SK-N-SH (cell line): ENCODE measurements at regions not wholly inside any gene's neighbourhood (a gene's known extent, or its start where the extent isn't known, plus 50 kb on each side); places are given as distances from the start of the nearest gene placed in this dataset.
"Not testable (repeated sequence)": the region's sequence is repeated elsewhere in the genome, so short reads cannot be mapped to it uniquely, and the experiment has no call there.

ENCODE experiments used
- CTCF ChIA-PET: fragments of 300-600, 350-600 bp; formaldehyde crosslinking; extraction: SDS; loops from one replicate; lab custom pipeline; 2021; lab: Yijun Ruan, JAX
- POLR2A ChIA-PET: fragments of 350-600 bp; sonication (Branson Sonifier 250); formaldehyde crosslinking; extraction: SDS; loops from one replicate; lab custom pipeline; 2020; ENCODE audit warnings: antibody characterized with exemption, inconsistent platforms; lab: Yijun Ruan, JAX
- DNase-seq: peaks from one replicate; pipeline ENCODE4 v3.0.0; 2012
- H2AFZ ChIP-seq: fragments of 200-600 bp; sonication (generic); 2 replicates; pipeline ENCODE4 v1.8.1; 2016; ENCODE audit warnings: antibody characterized with exemption, mild to moderate bottlenecking, low read depth
- H3F3A ChIP-seq: fragments of 200-600 bp; sonication (generic); replicated peaks from 2 replicates; pipeline ENCODE3; 2016; ENCODE audit warnings: antibody characterized with exemption, mild to moderate bottlenecking; ENCODE audit not compliant: insufficient read depth
- H3K27ac ChIP-seq, 2 experiments: fragments of 200-500 bp in 1 of 2; fragments of 200-600 bp in 1 of 2; sonication (Bioruptor generic) in 1 of 2; sonication (generic), shearing (Covaris generic) in 1 of 2; 2 replicates each; pipeline versions ENCODE4 v1.5.1 to v1.6.1; 2014 to 2016; ENCODE audit warnings: low read depth in 2 of 2, inconsistent platforms in 1 of 2, low read length in 1 of 2, mild to moderate bottlenecking in 1 of 2, mixed read lengths in 1 of 2
- H3K27me3 ChIP-seq: fragments of 200-600 bp; sonication (generic), shearing (Covaris generic); 2 replicates; pipeline ENCODE4 v1.6.1; 2016; ENCODE audit warnings: mixed run types; ENCODE audit not compliant: insufficient read depth
- H3K36me3 ChIP-seq, 2 experiments: fragments of 200-500 bp in 1 of 2; fragments of 200-600 bp in 1 of 2; sonication (Bioruptor generic) in 1 of 2; sonication (generic) in 1 of 2; replicated peaks in 1 of 2; 2 replicates each; pipeline versions ENCODE3 to v1.5.1; 2014 to 2016; ENCODE audit warnings: low read length in 1 of 2, mild to moderate bottlenecking in 1 of 2; ENCODE audit not compliant: insufficient read depth in 2 of 2, control insufficient read depth in 1 of 2
- H3K4me1 ChIP-seq, 2 experiments: fragments of 200-500 bp in 1 of 2; fragments of 200-600 bp in 1 of 2; sonication (Bioruptor generic) in 1 of 2; sonication (generic), shearing (Covaris generic) in 1 of 2; 2 replicates each; pipeline versions ENCODE4 v1.5.1 to v1.6.1; 2014 to 2016; ENCODE audit warnings: low read depth in 1 of 2, low read length in 1 of 2, mixed run types in 1 of 2; ENCODE audit not compliant: insufficient read depth in 2 of 2, control insufficient read depth in 1 of 2
- H3K4me2 ChIP-seq: fragments of 200-600 bp; sonication (generic), shearing (Covaris generic); 2 replicates; pipeline ENCODE4 v1.6.1; 2017; ENCODE audit warnings: mixed run types
- H3K4me3 ChIP-seq, 2 experiments: fragments of 200-500 bp in 1 of 2; fragments of 200-600 bp in 1 of 2; sonication (Bioruptor generic) in 1 of 2; sonication (generic), shearing (Covaris generic) in 1 of 2; 2 replicates each; pipeline versions ENCODE4 v1.5.1 to v1.8.1; 2014 to 2016; ENCODE audit warnings: low read depth in 2 of 2, inconsistent platforms in 1 of 2, low read length in 1 of 2, mild to moderate bottlenecking in 1 of 2, mixed read lengths in 1 of 2, moderate library complexity in 1 of 2
- H3K79me2 ChIP-seq: fragments of 200-600 bp; sonication (generic); 2 replicates; pipeline ENCODE4 v1.8.1; 2017; ENCODE audit warnings: mild to moderate bottlenecking; ENCODE audit not compliant: insufficient read depth
- H3K9ac ChIP-seq: fragments of 200-600 bp; sonication (generic); 2 replicates; pipeline ENCODE4 v1.6.1; 2017; ENCODE audit warnings: mixed run types
- H3K9me2 ChIP-seq: fragments of 200-600 bp; sonication (generic); 2 replicates; pipeline ENCODE4 v1.6.1; 2017; ENCODE audit warnings: mixed run types
- H3K9me3 ChIP-seq: fragments of 200-600 bp; sonication (generic); 2 replicates; pipeline ENCODE4 v1.6.1; 2017; ENCODE audit warnings: mixed run types, mild to moderate bottlenecking, moderate library complexity
- H4K20me1 ChIP-seq: fragments of 200-600 bp; sonication (generic); 2 replicates; pipeline ENCODE4 v1.6.1; 2017; ENCODE audit warnings: mild to moderate bottlenecking, mixed run types; ENCODE audit not compliant: insufficient read depth
- FOSL2 ChIP-seq: IDR thresholded peaks from 2 replicates; pipeline ENCODE4 v1.4.0; 2012; ENCODE audit warnings: low read depth, mild to moderate bottlenecking, moderate library complexity, borderline replicate concordance
- GATA2 ChIP-seq: sonication (generic); formaldehyde crosslinking; IDR thresholded peaks from 2 replicates; pipeline ENCODE4 v1.5.0; 2020; ENCODE audit warnings: mild to moderate bottlenecking, missing genetic modification reagents
- MEF2A ChIP-seq: IDR thresholded peaks from 2 replicates; pipeline ENCODE4 v1.4.0; 2012; ENCODE audit warnings: low read depth, borderline replicate concordance
- MXI1 ChIP-seq: IDR thresholded peaks from 2 replicates; pipeline ENCODE4 v1.6.1; 2012; ENCODE audit warnings: mild to moderate bottlenecking, low read depth, low read length, improper control_type of control experiment
- NRF1 ChIP-seq: IDR thresholded peaks from 2 replicates; pipeline ENCODE4 v1.6.1; 2012; ENCODE audit warnings: low read depth, mild to moderate bottlenecking, low read length
- SMC3 ChIP-seq: IDR thresholded peaks from 2 replicates; pipeline ENCODE4 v1.6.1; 2012; ENCODE audit warnings: low read depth, low read length, improper control_type of control experiment
- TEAD4 ChIP-seq: IDR thresholded peaks from 2 replicates; pipeline ENCODE4 v1.4.0; 2012; ENCODE audit warnings: mild to moderate bottlenecking, borderline replicate concordance; ENCODE audit not compliant: insufficient read depth
- WGBS: methylation state at CpG from one replicate; pipeline ENCODE4 v1.1.6; 2017; ENCODE audit warnings: low lambda C conversion rate; 5-methylcytosine and 5-hydroxymethylcytosine counted together
- TF ChIP-seq, protein P1 (sequence below): fragments of 200-600 bp; sonication (generic); IDR thresholded peaks from 2 replicates; pipeline ENCODE4 v1.6.1; 2017; ENCODE audit warnings: antibody characterized with exemption, mild to moderate bottlenecking, moderate library complexity
- TF ChIP-seq, protein P2 (sequence below): fragments of 150-350 bp; IDR thresholded peaks from 2 replicates; pipeline ENCODE4 v1.6.1; 2016; ENCODE audit warnings: mild to moderate bottlenecking, low read depth, low read length
- TF ChIP-seq, protein P3 (sequence below): IDR thresholded peaks from 2 replicates; pipeline ENCODE4 v1.4.0; 2012; ENCODE audit warnings: low read depth, borderline replicate concordance
- TF ChIP-seq, protein P4 (sequence below): IDR thresholded peaks from 2 replicates; pipeline ENCODE4 v1.4.0; 2012; ENCODE audit warnings: low read depth, borderline replicate concordance

DNA sequence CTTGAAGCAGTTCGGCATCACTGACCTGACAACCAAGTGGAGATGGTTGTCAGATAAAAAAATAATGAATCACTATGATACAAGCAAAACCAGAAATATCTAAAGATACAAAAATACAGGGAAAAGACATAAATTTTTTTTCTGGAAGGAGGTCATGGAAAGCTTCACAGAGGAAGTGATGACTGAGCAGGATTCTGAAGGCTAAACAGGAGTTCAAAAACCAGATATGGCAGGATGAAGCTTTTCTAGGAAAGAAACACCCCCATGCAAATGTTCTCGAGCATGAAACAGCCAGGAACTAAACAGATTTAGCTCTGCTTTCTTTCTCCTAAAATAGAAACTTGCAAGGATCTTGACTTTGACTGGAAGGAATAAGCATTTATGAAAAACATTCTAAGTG is 60.7 kb upstream of the IFNE start:
- Histone ChIP-seq H3K4me2 (no peak overlapping the region), H2AFZ (no peak overlapping the region), H3K27ac (no peak overlapping the region), H4K20me1 (no peaks in the 10 kb centered on the region), H3K4me1 (no peaks in the 10 kb centered on the region), H3K9me3 (no peaks in the 10 kb centered on the region), H3K9me2 (peaks cover 3% of the 10 kb centered on the region; the same call in 1 of the 2 replicates), H3F3A (peaks cover 5% of the 10 kb centered on the region), H3K9ac (no peak overlapping the region), H3K4me3 (no peak overlapping the region), H3K27me3 (peaks cover 6% of the 10 kb centered on the region; the same call in 1 of the 2 replicates), H3K36me3 (no peaks in the 10 kb centered on the region), H3K79me2 (no peaks in the 10 kb centered on the region)
- TF ChIP-seq, protein P1, sequence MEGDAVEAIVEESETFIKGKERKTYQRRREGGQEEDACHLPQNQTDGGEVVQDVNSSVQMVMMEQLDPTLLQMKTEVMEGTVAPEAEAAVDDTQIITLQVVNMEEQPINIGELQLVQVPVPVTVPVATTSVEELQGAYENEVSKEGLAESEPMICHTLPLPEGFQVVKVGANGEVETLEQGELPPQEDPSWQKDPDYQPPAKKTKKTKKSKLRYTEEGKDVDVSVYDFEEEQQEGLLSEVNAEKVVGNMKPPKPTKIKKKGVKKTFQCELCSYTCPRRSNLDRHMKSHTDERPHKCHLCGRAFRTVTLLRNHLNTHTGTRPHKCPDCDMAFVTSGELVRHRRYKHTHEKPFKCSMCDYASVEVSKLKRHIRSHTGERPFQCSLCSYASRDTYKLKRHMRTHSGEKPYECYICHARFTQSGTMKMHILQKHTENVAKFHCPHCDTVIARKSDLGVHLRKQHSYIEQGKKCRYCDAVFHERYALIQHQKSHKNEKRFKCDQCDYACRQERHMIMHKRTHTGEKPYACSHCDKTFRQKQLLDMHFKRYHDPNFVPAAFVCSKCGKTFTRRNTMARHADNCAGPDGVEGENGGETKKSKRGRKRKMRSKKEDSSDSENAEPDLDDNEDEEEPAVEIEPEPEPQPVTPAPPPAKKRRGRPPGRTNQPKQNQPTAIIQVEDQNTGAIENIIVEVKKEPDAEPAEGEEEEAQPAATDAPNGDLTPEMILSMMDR: no peak
- TF ChIP-seq, protein P2, sequence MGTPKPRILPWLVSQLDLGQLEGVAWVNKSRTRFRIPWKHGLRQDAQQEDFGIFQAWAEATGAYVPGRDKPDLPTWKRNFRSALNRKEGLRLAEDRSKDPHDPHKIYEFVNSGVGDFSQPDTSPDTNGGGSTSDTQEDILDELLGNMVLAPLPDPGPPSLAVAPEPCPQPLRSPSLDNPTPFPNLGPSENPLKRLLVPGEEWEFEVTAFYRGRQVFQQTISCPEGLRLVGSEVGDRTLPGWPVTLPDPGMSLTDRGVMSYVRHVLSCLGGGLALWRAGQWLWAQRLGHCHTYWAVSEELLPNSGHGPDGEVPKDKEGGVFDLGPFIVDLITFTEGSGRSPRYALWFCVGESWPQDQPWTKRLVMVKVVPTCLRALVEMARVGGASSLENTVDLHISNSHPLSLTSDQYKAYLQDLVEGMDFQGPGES: no peak
- TF ChIP-seq NRF1: no peak
- TF ChIP-seq, protein P3, sequence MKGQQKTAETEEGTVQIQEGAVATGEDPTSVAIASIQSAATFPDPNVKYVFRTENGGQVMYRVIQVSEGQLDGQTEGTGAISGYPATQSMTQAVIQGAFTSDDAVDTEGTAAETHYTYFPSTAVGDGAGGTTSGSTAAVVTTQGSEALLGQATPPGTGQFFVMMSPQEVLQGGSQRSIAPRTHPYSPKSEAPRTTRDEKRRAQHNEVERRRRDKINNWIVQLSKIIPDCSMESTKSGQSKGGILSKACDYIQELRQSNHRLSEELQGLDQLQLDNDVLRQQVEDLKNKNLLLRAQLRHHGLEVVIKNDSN: no peak
- POLR2A ChIA-PET: no interaction called here
- CTCF ChIA-PET: no interaction called here
- DNase-seq: no peak
- WGBS: 5% methylated on average over 2 of the region's 2 CpGs

DNA sequence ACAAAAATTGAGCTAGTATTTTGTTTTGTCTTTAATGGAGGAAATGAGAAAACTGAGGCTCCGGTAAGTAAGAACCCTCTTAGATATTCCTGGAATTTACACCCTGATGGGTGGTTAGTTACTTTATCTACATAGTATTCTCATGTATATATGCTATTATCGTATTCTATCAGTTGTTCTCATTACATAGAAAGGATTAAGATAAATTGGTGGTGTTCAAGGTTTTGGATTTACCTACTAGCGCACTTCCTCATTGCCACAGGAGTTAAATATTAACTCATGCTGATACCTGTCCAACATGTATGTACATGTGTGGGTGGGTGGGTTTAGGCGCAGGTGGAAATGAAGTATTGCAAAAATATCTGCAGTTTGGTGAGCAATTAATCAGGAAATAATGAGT is 61.1 kb upstream of the IFNE start:
- Histone ChIP-seq H3K4me1 (no peaks in the 10 kb centered on the region), H3K9me3 (no peaks in the 10 kb centered on the region), H3K36me3 (no peaks in the 10 kb centered on the region), H3K9ac (no peak overlapping the region), H3K79me2 (no peaks in the 10 kb centered on the region), H4K20me1 (no peaks in the 10 kb centered on the region), H3K9me2 (peaks cover 3% of the 10 kb centered on the region; the same call in 1 of the 2 replicates), H2AFZ (no peak overlapping the region), H3K4me2 (no peak overlapping the region), H3K27me3 (peaks cover 6% of the 10 kb centered on the region; the same call in 1 of the 2 replicates), H3F3A (peaks cover 5% of the 10 kb centered on the region), H3K27ac (no peak overlapping the region), H3K4me3 (no peak overlapping the region)
- no peak for DNase-seq
- TF ChIP-seq GATA2 (no peak), MEF2A (no peak), MXI1 (no peak), SMC3 (no peak), FOSL2 (no peak), NRF1 (no peak), TEAD4 (no peak)
- TF ChIP-seq, protein P4, sequence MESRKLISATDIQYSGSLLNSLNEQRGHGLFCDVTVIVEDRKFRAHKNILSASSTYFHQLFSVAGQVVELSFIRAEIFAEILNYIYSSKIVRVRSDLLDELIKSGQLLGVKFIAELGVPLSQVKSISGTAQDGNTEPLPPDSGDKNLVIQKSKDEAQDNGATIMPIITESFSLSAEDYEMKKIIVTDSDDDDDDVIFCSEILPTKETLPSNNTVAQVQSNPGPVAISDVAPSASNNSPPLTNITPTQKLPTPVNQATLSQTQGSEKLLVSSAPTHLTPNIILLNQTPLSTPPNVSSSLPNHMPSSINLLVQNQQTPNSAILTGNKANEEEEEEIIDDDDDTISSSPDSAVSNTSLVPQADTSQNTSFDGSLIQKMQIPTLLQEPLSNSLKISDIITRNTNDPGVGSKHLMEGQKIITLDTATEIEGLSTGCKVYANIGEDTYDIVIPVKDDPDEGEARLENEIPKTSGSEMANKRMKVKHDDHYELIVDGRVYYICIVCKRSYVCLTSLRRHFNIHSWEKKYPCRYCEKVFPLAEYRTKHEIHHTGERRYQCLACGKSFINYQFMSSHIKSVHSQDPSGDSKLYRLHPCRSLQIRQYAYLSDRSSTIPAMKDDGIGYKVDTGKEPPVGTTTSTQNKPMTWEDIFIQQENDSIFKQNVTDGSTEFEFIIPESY: no peak
- WGBS: 16% methylated on average over 4 of the region's 4 CpGs
- CTCF ChIA-PET: no interaction called here
- POLR2A ChIA-PET: no interaction called here

DNA sequence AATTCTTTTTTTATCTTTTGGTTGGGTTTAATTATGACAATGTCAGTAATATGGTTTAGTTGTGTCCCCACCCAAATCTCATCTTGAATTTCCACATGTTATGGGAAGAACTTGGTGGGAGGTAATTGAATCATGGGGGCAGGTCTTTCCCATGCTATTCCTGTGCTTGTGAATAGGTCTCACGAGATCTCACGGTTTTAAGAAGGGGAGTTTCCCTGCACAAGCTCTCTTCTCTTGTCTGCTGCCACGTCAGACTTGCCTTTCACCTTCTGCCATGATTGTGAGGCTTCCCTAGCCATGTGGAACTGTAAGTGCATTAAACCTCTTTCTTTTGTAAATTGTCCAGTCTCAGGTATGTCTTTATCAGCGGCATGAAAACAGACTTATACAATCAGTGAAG is 61.7 kb upstream of the IFNE start:
- H3K79me2 ChIP-seq, CTCF ChIA-PET, H4K20me1 ChIP-seq, H3K27me3 ChIP-seq, H3F3A ChIP-seq, DNase-seq, H3K36me3 ChIP-seq, H3K4me3 ChIP-seq, H3K4me1 ChIP-seq, H3K9me2 ChIP-seq, H3K27ac ChIP-seq, POLR2A ChIA-PET, H2AFZ ChIP-seq, H3K4me2 ChIP-seq, H3K9ac ChIP-seq, H3K9me3 ChIP-seq: not testable (repeated sequence)
- 23% methylated on average over 4 of the region's 4 CpGs for WGBS
